Panc1 (cell line): ENCODE measurements at regions not wholly inside any gene's neighbourhood (a gene's known extent, or its start where the extent isn't known, plus 50 kb on each side); places are given as distances from the start of the nearest gene placed in this dataset.

Source experiments
- ATAC-seq: fragments of 200-7000 bp; cut with Tn5 transposase; 2 replicates; pipeline ENCODE4 v1.9.1; 2020; ENCODE audit warnings: mild to moderate bottlenecking, moderate library complexity
- BruUV-seq: library from RNA; stranded (reverse); fragments of 400-500 nt; replicated peaks from 2 replicates; lab custom pipeline; 2021; lab: Mats Ljungman, UMichigan
- CTCF ChIA-PET: fragments of 300-600 bp; sonication (Branson Sonifier 250); formaldehyde crosslinking; loops from one replicate; lab custom pipeline; 2022; ENCODE audit warnings: antibody characterized with exemption; lab: Charles Lee
- POLR2A ChIA-PET: fragments of 300-600 bp; sonication (Branson Sonifier 250); formaldehyde crosslinking; loops from one replicate; lab custom pipeline; 2022; ENCODE audit warnings: antibody characterized with exemption; lab: Charles Lee
- DNase-seq: peaks from one replicate; pipeline ENCODE4 v3.0.0-alpha.2; 2010; ENCODE audit warnings: low read depth, low spot score
- H3K27ac ChIP-seq: 2 replicates; pipeline ENCODE4 v1.5.1; 2011; ENCODE audit warnings: mild to moderate bottlenecking, low read length, inconsistent platforms
- H3K27me3 ChIP-seq: fragments of 200-500 bp; sonication (Bioruptor generic); 2 replicates; pipeline ENCODE4 v1.6.0; 2014; ENCODE audit warnings: low read length, inconsistent platforms; ENCODE audit not compliant: control insufficient read depth, insufficient read depth
- H3K36me3 ChIP-seq: fragments of 200-500 bp; sonication (Bioruptor generic); 2 replicates; pipeline ENCODE4 v1.5.1; 2014; ENCODE audit warnings: inconsistent platforms, mild to moderate bottlenecking, low read length, moderate library complexity; ENCODE audit not compliant: control insufficient read depth, insufficient read depth
- H3K4me1 ChIP-seq: 2 replicates; pipeline ENCODE4 v1.5.1; 2011; ENCODE audit warnings: inconsistent platforms, mild to moderate bottlenecking, low read length, moderate library complexity; ENCODE audit not compliant: control insufficient read depth, insufficient read depth
- H3K4me3 ChIP-seq, 2 experiments: 2 replicates each; pipeline ENCODE4 v1.5.1; 2011 to 2012; ENCODE audit warnings: low read depth in 2 of 2, low read length in 2 of 2, mild to moderate bottlenecking in 2 of 2, inconsistent platforms in 1 of 2, moderate library complexity in 1 of 2
- H3K9me3 ChIP-seq: fragments of 200-500 bp; sonication (Bioruptor generic); 2 replicates; pipeline ENCODE4 v1.5.1; 2014; ENCODE audit warnings: low read depth, mild to moderate bottlenecking, inconsistent platforms, low read length, moderate library complexity; ENCODE audit not compliant: control insufficient read depth, insufficient read depth
- POLR2AphosphoS5 ChIP-seq: IDR thresholded peaks from 2 replicates; pipeline ENCODE4 v1.6.1; 2012; ENCODE audit warnings: mild to moderate bottlenecking, low read depth, low read length, moderate library complexity
- REST ChIP-seq, 2 experiments: IDR thresholded peaks; 2 replicates each; pipeline ENCODE4 v1.6.1; 2011 to 2012; ENCODE audit warnings: low read depth in 2 of 2, control low read depth in 1 of 2, low read length in 1 of 2, mild to moderate bottlenecking in 1 of 2, moderate library complexity in 1 of 2; ENCODE audit not compliant: insufficient read depth in 1 of 2
- SIN3A ChIP-seq: IDR thresholded peaks from 2 replicates; pipeline ENCODE4 v1.6.1; 2012; ENCODE audit warnings: low read depth, mild to moderate bottlenecking, low read length, moderate library complexity, borderline replicate concordance; ENCODE audit not compliant: insufficient read depth
- TCF7L2 ChIP-seq: IDR thresholded peaks from 2 replicates; pipeline ENCODE4 v1.6.1; 2011; ENCODE audit warnings: mild to moderate bottlenecking, low read depth, low read length, inconsistent platforms
- in situ Hi-C: cut with HindIII; loops from 2 replicates; pipeline ENCODE4 v1.10.0; 2016; ENCODE audit warnings: low sequenced_read_pairs, low pct_unique_long_range_greater_than_20kb
- intact Hi-C: fragments of 100-400 bp; cut with micrococcal nuclease; formaldehyde crosslinking; loops from one replicate; pipeline ENCODE4 v1.10.0; 2022; ENCODE audit not compliant: unreplicated experiment
- TF ChIP-seq, protein P1 (sequence below): fragments of 450-650 bp; IDR thresholded peaks from 2 replicates; pipeline ENCODE4 v1.5.1; 2017; ENCODE audit warnings: mild to moderate bottlenecking

GRCh38 chr5:166553778-166554177, 1737.7 kb upstream of the WWC1 start:
- Histone ChIP-seq H3K27ac (no peak overlapping the region), H3K36me3 (no peaks in the 10 kb centered on the region), H3K4me3 (no peak overlapping the region), H3K27me3 (no peaks in the 10 kb centered on the region; the same call in 1 of the 2 replicates), H3K4me1 (no peaks in the 10 kb centered on the region), H3K9me3 (no peaks in the 10 kb centered on the region)
- ChIA-PET CTCF (no interaction called here), POLR2A (no interaction called here)
- DNase-seq (no peak), ATAC-seq (no peak)
- in situ Hi-C loops = no loop called here
- intact Hi-C loops = no loop called here
- no TSS peak for BruUV-seq
- TF ChIP-seq POLR2AphosphoS5 = no peak
- TF ChIP-seq REST (IDR thresholded peaks at IDR 0.05; ENCODE audit: insufficient read depth in 1 of 2, low read depth in 2 of 2, low read length in 1 of 2) = no peak
- TF ChIP-seq TCF7L2 = no peak
- TF ChIP-seq SIN3A = no peak
- TF ChIP-seq, protein P1, sequence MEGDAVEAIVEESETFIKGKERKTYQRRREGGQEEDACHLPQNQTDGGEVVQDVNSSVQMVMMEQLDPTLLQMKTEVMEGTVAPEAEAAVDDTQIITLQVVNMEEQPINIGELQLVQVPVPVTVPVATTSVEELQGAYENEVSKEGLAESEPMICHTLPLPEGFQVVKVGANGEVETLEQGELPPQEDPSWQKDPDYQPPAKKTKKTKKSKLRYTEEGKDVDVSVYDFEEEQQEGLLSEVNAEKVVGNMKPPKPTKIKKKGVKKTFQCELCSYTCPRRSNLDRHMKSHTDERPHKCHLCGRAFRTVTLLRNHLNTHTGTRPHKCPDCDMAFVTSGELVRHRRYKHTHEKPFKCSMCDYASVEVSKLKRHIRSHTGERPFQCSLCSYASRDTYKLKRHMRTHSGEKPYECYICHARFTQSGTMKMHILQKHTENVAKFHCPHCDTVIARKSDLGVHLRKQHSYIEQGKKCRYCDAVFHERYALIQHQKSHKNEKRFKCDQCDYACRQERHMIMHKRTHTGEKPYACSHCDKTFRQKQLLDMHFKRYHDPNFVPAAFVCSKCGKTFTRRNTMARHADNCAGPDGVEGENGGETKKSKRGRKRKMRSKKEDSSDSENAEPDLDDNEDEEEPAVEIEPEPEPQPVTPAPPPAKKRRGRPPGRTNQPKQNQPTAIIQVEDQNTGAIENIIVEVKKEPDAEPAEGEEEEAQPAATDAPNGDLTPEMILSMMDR = no peak

DNA sequence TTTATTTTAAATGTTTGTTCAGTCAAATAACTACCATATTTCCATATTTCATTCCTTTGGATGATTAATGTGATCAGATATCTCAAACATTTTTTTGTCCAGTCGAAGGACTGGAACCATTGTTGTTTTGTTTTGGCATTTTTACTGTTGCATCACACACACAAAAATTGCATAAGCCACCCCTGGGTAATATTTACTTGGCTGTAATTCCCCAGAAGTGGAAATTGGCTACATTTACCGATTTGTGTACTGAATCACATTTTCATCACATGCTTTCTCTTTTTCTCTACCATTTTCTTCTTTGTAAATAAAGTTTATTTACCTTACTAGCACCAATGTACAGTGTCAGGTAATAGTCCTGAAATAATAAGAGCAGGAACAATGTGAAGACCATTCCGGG, 1729.7 kb upstream of the WWC1 start:
- no peak for TF ChIP-seq REST (IDR thresholded peaks at IDR 0.05; ENCODE audit: insufficient read depth in 1 of 2, low read depth in 2 of 2, low read length in 1 of 2)
- TF ChIP-seq POLR2AphosphoS5 = no peak
- TF ChIP-seq, protein P1 = no peak
- TF ChIP-seq TCF7L2 = no peak
- TF ChIP-seq SIN3A = no peak
- intact Hi-C loops (no loop called here), in situ Hi-C loops (no loop called here)
- ChIA-PET CTCF (interaction anchor here (0.6 kb wide), 1 partner anchor 63 kb away, joined by 4 read pairs; no protein-coding TSS in a partner anchor), POLR2A (no interaction called here)
- no peak for DNase-seq
- Histone ChIP-seq H3K9me3 (no peaks in the 10 kb centered on the region), H3K27ac (no peak overlapping the region), H3K4me3 (no peak overlapping the region), H3K27me3 (no peaks in the 10 kb centered on the region; the same call in 1 of the 2 replicates), H3K36me3 (no peaks in the 10 kb centered on the region), H3K4me1 (no peaks in the 10 kb centered on the region)
- no peak for ATAC-seq
- BruUV-seq = no TSS peak
